ENCODE measurements at regions not wholly inside any gene's neighbourhood (a gene's known extent, or its start where the extent isn't known, plus 50 kb on each side); places are given as distances from the start of the nearest gene placed in this dataset.
"Not testable (repeated sequence)": the region's sequence is repeated elsewhere in the genome, so short reads cannot be mapped to it uniquely, and the experiment has no call there.

DNA sequence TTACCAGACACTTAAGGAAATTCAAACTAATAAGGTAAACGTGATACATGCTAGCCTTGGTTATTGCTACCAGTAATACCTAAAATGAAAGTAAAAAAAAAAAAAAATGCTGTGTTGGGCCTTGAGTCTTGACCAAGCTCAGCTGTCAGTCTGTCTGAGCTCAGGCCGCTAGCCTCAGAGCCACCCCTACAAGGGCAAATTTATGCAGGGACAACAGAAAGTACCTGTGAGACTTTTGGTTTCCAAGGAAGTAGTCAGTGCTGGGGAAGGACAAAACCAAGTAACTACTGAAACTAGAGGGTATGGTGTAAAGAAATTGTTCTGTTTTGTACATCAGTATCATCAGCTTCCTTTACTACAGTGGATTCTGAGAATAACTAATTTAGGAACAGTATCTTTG is 134.3 kb upstream of the SLITRK5 start:
- no peak for DNase-seq

DNA sequence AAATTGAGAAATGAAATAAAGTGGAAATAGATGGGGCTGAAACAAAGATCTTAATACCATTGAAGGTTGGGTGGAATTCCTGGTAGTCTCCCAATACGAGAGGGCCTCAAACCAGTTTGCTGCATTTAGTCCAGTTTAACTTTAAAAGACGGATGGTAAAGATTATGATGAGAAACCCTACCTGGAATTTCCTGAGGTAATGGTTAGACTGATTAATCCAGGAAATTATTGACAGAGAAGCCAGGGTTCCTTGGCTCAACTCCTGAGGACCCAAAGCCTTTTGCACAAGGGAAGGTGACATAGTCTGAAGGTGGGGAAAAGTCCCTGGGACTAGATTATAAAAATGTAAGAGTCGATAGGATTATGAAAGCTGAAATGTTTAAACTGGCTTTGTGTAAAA is 133.2 kb upstream of the SLITRK5 start:
- no peak for DNase-seq

DNA sequence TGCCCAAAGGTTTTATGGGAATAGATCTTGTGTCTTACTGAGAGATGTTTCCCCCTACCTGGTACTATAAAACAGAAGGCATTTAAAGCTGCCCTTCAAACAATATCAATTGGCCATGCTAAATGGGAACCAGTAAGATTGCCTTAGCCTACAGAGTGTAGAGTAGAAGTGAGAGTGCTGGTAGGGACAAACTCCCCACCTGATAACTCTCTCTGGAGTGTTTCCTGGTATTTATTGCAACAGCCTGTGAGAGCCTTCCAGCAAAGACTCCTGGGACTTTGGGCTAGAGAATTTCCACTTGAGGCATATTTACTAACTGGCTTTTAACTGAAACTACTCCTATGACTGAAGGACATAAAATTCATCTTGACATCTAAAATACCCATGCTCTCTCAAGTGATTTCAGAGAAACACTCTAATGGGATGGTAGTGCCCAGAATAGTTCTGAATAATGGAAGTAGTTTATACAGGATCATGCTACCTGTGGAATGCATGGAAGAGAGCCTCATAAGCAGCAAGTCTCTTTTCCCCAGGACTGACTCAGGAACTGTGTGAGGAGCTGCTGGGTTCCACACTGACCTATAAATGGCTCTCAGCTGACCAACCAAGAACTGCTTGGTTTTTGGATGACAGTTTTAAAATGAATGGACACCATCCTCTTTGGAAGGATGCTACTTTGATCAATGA is 132.7 kb upstream of the SLITRK5 start:
- no peak for DNase-seq

DNA sequence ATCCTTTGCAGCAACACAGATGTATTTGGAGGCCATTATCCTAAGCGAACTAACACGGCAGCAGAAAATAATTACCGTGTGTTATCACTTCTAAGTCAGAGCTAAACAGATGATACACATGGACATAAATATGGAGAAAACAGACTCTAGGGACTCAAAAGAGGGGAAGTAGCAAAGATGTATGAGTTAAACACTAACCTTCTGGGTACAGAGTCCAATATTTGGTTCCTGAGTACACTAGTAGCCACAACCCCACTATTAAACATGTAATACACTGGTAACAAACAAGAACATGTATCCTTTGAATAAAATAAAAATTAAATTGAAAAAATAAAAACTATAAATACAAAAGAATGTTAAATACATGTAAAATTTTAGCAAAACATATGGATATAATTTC is 118.0 kb upstream of the SLITRK5 start:
- no peak for DNase-seq

DNA sequence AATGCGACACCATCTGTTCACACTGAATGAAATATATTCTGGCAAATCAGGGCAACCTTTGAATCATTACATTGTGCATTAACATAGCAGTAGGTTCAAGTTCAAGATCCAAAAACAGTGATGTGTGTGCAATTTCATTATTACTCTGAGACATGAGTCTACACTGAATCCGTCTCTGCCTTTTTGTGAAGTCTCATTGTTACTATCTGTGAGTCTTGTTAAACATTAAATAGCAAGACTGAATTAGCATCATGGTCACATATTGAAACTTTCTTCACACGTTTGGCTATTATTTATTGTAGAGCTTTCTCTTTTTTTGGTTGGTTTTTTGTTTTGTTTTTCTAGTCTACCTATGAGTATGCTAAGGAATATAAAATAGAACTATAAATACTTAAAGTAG is 117.1 kb upstream of the SLITRK5 start:
- DNase-seq, result no peak

DNA sequence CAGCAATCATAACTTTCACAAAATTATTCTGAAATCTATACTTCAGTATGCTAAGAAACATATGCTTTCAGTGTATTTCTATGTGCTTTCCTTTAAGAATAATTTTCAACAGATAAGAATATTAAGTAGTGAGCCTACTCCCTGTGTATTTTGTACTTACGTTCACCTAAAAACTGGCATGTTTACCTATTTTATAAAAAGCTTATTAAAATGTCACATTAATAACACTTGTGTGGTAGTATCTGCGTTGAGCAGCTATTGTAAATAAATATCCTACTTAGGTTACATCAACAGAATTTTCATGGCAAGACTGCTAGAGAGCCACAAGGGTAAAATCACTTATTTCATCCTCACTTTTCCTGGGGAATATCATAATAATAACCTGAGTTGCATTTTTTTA is 113.4 kb upstream of the SLITRK5 start:
- DNase-seq, result no peak

DNA sequence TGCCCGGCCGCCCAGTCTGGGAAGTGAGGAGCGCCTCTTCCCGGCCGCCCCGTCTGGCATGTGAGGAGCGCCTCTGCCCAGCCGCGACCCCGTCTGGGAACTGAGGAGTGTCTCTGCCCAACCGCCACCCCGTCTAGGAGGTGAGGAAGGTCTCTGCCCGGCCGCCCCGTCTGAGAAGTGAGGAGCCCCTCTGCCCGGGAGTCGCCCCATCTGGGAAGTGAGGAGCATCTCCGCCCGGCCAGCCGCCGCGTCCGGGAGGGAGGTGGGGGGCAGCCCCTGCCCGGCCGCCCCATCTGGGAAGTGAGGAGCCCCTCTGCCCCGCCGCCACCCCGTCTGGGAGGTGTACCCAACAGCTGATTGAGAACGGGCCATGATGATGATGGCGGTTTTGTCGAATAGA is 109.6 kb upstream of the SLITRK5 start:
- not testable (repeated sequence) for DNase-seq

DNA sequence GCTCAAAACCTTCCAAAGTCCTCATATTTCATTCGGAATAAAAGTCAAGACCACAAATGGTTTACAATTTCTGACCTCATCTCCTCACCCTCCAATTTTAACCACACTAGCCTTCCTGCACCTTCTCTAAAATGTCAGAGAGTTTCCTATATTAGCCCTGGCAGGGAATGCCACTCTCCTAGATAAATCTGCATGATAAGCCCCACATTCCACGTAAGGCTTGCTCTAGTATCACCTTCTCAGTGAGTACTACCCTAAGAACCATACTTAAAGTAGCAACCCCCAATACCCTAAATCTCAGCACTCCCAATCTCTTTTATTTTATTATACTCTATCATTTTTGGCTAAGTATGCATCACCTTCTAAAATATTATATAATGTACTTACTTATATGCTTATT is 100.5 kb upstream of the SLITRK5 start:
- no peak for DNase-seq

DNA sequence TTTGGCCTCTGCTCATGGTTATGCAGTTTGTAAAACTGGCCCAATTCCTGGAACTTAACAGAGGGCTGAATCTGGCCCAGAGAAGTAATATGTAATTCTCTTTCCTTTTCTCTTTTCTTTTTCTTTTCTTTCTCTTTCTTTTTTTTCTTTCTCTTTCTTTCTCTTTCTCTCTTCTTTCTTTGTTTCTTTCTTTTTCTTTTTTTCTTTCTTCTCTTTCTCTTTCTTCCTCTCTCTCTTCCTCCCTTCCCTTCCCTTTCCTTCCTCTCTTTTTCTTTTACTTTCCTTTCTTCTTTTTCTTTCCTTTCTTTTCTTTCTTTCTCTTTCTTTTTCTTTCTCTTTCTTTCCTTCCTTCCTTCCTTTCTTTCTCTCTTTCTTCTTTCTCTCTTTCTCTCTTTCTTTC is 88.8 kb upstream of the SLITRK5 start:
- DNase-seq, result no peak

DNA sequence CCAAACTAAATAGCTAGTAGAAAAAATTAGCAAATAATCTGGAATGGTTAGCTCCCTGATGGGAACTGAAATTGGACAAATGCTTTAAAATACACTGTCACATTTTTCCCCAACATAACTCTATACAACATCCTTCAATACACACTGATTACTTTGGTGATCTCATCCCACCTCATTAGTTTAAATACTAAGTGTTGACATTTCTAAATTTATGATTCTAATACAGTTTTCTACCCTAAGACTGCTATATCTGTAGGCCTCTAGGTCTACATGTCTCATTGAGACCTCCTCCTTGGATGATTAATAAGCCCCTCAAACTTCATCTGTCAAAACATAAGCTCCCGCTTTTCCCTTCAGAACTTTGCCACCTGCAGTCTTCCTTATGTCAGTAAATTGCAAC is 80.7 kb upstream of the SLITRK5 start:
- DNase-seq, result no peak

DNA sequence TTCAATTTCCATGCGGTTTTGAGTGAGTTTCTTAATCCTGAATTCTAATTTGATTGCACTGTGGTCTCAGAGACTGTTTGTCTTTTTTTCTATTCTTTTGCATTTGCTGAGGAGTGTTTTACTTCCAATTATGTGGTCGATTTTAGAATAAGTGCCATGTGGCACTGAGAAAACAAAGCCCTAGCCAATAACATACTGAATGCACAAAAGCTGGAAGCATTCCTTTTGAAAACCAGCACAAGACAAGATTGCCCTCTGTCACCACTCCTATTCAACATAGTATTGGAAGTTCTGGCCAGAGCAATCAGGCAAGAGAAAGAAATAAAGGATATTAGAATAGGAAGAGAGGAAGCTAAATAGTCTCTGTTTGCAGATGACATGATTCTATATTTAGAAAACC is 66.7 kb upstream of the SLITRK5 start:
- DNase-seq, result not testable (repeated sequence)

DNA sequence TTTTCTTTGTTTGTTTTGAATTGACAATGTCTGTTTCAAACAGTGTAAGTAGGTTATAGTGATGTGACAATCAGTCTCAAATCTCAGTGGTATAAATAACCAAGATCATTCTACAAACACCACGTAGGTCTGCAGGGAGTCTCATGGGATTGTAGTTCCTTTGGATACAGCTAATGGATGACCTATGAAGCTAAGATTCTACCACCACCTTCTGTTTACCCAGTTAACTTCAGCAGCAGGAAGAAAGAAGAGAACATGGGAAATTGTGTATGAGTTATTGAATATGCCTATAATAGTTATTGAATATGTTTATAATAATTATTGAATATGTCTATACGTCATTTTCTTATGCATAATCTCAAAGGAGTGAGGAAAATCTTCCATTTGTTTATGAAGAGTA is 63.9 kb upstream of the SLITRK5 start:
- no peak for DNase-seq

DNA sequence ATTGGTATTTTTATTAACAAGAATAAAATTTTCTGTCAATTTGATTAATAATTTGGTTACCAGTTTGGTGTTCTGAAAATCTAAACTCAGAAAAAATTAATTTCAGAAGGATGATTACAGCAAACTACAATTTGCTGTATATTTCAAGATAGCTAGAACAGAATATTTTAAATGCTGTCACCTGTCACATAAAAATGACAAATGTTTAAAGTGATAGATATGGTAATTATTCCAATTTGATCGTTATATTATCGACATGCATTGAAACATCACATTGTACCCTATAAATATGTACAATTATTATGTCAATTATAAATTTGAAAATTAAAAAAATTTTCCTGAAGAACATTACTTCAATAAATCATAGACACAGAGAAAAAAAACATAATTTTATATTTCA is 56.9 kb upstream of the SLITRK5 start:
- DNase-seq, result no peak
